Esophagus muscularis mucosa (tissue), 4 donors: ENCODE measurements at regions not wholly inside any gene's neighbourhood (a gene's known extent, or its start where the extent isn't known, plus 50 kb on each side); places are given as distances from the start of the nearest gene placed in this dataset.

ENCODE experiments used
- CTCF ChIP-seq, 3 experiments: fragments of 200-600 bp in 2 of 3; fragments of 450-650 bp in 1 of 3; sonication (generic) in 2 of 3; IDR thresholded peaks; one replicate each; pipeline ENCODE4 v1.5.1; 2017 to 2019; ENCODE audit warnings: antibody characterized with exemption in 3 of 3, mild to moderate bottlenecking in 2 of 3, moderate library complexity in 1 of 3
- EP300 ChIP-seq: sonication (generic); formaldehyde crosslinking; IDR thresholded peaks from one replicate; pipeline ENCODE4 v1.6.1; 2017; ENCODE audit warnings: antibody characterized with exemption
- POLR2A ChIP-seq: fragments of 450-650 bp; IDR thresholded peaks from one replicate; pipeline ENCODE4 v1.6.1; 2017; ENCODE audit warnings: antibody characterized with exemption, moderate library complexity, mild to moderate bottlenecking, low read depth
- POLR2AphosphoS5 ChIP-seq, 2 donors: sonication (generic); formaldehyde crosslinking; IDR thresholded peaks; one replicate each; pipeline ENCODE4 v1.6.1; 2017; ENCODE audit warnings: antibody characterized with exemption in 2 of 2

GRCh38 chr15:46297766-46298165 is 662.9 kb downstream of the SQOR start:
- TF ChIP-seq CTCF (IDR thresholded peaks at IDR 0.05) (no peak), POLR2A (no peak), POLR2AphosphoS5 (IDR thresholded peaks at IDR 0.05) (no peak), EP300 (no peak)
